HG02759 (cell line): ENCODE measurements at regions not wholly inside any gene's neighbourhood (a gene's known extent, or its start where the extent isn't known, plus 50 kb on each side); places are given as distances from the start of the nearest gene placed in this dataset.
"Not testable (repeated sequence)": the region's sequence is repeated elsewhere in the genome, so short reads cannot be mapped to it uniquely, and the experiment has no call there.

Experiments used
- ATAC-seq: cut with Tn5 transposase; IDR thresholded peaks from one replicate; pipeline ENCODE4 v1.9.1; 2021; ENCODE audit warnings: mild to moderate bottlenecking, moderate library complexity; ENCODE audit not compliant: unreplicated experiment

DNA sequence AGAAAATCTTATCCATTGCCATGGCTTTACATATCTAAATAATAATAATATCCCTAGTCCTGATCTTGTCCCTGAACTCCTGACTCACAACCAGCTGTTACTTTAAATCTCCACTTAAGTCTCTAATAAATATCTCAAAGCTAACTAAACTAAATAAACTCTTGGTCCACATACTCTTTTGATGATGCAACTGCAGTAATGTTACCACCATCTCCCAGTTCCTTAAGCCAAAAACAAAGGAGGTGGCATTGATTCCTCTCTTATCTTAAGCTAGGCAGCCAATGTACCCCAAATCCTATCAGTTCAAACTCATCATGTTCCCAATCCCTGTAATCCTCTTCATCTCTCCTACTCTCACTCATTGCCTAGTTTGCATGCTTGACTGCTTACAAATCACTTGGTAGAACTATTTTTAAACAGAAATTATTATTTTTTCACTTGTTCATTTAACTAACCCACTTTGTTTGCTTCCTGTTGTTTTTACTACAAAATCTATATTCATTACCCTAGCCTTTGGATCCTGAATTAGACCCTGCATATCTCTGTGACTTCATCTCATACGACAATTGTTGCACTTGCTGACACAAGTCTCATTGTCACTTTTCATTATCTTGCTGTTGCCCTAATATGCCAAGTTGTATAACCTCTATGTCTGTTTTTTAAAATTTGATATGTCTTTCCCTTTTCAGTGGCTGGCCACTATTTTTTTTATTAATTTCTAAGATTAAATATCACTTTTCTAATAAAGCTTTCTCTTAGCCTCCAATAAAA, 462.2 kb downstream of the ZPLD1 start:
- ATAC-seq: no peak

- no peak for ATAC-seq
These were observed 469.8 kb downstream of the ZPLD1 start for GRCh38 chr3:102904629-102905028.

DNA sequence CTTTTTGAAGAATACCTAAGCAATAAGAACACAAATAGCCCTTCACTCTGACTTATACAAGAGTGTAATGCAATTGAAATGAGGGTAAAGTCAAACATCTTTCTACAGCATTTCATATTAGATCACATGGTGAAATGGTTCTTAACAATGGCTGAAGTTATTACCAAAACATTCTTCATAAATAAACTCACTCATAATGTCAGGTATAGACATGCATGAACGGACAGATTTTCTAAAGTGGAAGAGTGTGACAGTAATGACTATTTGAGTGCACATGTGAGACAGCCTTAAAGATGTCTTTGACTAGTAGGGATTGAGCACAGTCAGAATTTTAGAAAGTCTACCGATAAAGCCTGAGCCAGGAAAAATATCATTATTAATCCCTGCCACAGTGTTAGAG, 471.0 kb downstream of the ZPLD1 start:
- ATAC-seq: no peak

DNA sequence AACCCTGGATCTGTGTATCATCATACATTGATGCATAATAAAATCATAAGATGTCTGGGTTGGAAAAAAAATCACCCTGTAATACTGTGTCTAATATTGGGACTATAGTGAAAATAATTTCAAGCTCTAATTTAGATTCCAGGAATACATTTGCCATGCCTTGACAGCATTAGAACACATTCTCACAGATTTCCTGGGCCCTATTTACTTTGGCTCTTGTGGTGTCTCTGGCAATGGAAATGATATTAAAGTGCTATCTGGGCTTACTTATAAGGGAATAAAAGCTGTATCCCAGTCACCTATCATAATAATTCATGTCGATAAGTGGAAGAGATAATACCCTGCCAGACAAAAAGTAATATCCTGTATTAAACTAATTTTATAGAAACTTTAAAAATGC, 472.0 kb downstream of the ZPLD1 start:
- ATAC-seq: no peak

- no peak for ATAC-seq
These were observed 475.1 kb downstream of the ZPLD1 start for GRCh38 chr3:102909904-102910303.

DNA sequence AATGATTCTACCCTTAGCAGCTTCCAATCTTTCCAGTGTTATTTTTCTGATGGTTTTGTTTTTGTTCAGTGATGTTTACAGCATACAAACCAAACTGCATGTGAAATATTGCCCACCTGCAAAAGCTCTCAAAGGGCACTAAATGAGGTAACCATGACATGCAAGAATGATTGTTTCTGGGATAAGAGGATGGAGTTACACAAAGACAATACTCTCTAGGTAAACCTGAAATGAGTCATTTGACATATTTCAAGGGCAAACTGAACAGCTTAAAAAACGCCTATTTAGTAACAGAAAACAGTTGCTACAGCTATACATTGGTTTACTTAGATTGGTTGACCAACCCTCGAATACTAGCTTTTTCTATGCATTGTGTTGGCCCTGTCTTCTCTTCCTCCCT, 481.7 kb downstream of the ZPLD1 start:
- no peak for ATAC-seq

DNA sequence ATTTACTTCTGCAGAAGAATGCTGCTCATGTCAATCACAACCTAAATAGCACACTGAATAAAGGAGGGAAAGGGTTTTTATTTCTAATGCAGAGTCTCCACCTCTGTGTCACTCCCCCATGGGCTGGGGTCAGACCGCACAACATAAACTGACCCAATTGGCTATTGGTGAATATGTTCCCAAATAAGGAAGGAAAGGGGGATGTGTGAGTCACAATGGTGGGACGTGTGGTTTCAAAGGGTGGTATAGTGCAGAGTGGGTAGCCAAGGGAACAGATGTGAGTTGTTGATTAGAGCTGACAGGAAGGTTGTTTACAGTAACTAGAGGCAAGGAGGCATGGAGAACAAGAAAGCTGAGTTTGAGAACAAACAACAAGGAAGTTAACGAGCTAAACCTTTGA, 491.8 kb downstream of the ZPLD1 start:
- ATAC-seq: no peak

GRCh38 chr3:102933377-102933776, 498.6 kb downstream of the ZPLD1 start:
- ATAC-seq: no peak

- ATAC-seq: no peak
These were observed 501.8 kb downstream of the ZPLD1 start for GRCh38 chr3:102936511-102937045.

GRCh38 chr3:102941786-102942185, 507.0 kb downstream of the ZPLD1 start:
- ATAC-seq: no peak

DNA sequence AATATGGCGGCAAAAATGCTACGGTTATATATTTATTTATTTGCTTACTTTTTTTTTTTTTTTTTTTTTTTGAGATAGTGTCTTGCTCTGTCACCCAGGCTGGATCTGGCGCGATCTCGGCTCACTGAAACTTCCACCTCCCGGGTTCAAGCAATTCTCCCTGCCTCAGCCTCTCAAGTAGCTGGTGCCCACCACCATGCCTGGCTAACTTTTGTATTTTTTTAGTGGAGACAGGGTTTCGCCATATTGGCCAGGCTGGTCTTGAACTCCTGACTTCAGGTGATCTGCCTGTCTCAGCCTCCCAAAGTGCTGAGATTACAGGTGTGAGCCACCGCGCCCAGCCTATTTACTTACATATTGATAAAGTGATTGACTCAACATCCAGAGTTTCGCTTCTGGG, 511.6 kb downstream of the ZPLD1 start:
- ATAC-seq: not testable (repeated sequence)

- ATAC-seq: no peak
These were observed 537.5 kb downstream of the ZPLD1 start for GRCh38 chr3:102972350-102972749.

DNA sequence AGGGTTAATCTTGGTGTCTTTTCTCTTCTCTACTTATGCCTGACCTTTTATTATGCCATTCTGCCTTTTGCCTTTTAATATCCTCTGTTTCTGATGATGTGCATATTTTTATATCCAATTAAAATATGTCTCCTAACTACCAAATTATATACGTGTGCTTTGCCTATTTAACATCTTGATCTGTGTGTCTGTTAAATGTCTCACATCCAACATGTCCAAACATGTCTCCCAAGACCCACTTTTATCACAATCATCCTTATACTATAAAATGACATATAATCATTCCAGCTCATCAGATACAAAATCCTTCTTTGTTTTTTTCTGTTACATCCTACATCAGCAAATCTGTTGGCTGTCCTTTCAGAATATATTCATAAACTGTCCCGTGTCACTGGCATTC, 539.5 kb downstream of the ZPLD1 start:
- ATAC-seq: no peak

- no peak for ATAC-seq
These were observed 544.4 kb downstream of the ZPLD1 start for GRCh38 chr3:102979191-102979590.

DNA sequence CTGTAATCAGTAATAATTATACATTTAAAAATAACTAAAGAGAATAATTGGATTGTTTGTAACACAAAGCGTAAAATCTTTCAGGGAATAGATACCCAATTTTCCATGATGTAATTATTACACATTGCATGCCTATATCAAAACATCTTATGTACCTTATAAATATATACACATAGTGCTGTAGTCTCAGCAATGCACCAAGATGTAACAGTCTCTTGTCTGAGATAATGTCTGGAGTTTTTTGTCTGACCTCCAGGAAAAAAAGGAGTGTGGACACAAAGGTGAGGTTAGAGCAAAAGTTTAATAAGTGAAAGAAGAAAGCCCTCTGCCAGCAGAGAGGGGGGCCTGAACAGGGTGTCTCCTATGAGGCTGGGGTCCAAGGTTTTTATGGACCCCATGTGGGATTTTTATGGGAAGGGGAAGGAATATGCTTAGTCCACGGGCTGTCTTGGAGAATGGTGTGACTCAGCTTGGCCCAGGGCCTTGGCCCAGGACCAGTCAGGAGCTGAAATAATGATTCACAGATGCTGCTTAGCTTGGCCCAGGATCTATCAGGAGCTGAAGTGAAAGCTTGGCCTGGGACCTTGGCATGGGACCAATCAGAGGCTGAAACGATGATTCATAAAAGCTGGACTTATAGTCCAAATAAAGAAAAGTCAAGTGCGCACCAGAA, 545.0 kb downstream of the ZPLD1 start:
- no peak for ATAC-seq

- no peak for ATAC-seq
These were observed 545.5 kb downstream of the ZPLD1 start for GRCh38 chr3:102980355-102980696.

GRCh38 chr3:103002425-103003176, 567.8 kb downstream of the ZPLD1 start:
- ATAC-seq: no peak

DNA sequence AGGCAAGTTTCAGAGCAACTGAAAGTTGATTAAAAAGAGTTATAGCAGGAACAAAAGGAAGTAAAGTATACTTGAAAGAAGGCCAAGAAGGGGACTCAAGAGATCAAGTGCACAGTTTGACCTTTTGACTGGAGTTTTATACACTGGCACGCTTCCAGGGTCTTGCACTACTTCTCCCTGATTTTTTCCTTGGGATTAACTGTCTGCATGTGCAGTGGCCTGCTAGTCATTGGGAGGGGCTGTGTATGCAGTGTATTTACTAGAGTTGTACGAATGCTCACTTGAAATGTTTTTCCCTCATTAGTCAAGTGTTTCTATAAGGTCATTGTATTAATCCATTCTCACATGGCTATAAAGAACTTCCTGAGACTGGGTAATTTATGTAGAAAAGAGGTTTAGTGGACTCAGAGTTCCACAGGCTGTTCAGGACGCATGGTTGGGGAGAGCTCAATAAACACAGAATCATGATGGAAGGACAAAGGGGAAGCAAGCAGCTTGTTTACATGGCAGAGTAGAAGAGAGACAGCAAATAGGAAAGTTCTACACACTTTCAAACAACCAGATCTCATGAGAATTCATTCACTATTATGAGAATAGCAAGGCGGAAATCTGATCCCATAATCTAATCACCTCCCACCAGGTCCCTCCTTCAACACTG, 571.8 kb downstream of the ZPLD1 start:
- no peak for ATAC-seq

- ATAC-seq: no peak
These were observed 574.8 kb downstream of the ZPLD1 start for GRCh38 chr3:103009609-103010008.

- ATAC-seq: no peak
These were observed 591.1 kb downstream of the ZPLD1 start for GRCh38 chr3:103025880-103026279.

DNA sequence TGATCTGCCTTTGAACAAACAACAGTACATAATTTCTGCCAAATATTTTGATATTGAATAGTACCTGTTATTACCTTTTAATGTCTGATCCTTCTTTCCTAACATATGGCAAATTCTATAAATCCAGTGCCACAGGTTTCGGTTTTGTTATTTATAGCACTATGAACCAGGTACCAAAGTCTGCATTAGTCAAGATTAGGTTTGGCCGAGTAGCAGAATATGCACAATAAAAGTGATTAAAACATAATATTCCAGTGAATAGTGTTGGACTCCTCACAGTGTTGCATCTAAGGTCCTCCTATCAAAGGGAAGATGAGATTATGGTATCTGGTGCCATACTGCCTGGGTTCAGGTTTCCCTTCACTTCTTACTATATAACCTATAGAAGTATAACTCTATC, 599.0 kb downstream of the ZPLD1 start:
- ATAC-seq: no peak
